22Rv1 (cell line): ENCODE measurements at regions not wholly inside any gene's neighbourhood (a gene's known extent, or its start where the extent isn't known, plus 50 kb on each side); places are given as distances from the start of the nearest gene placed in this dataset.
A peak's percentile ranks its signal among the peaks of the same experiment; 100 is the strongest.

ENCODE experiments used
- H3K27ac ChIP-seq: fragments of 450-650 bp; 2 replicates; pipeline ENCODE4 v1.5.1; 2017
- ZFX ChIP-seq: fragments of 450-650 bp; IDR thresholded peaks from 2 replicates; pipeline ENCODE4 v1.6.1; 2017; ENCODE audit warnings: antibody characterized with exemption, borderline replicate concordance
- TF ChIP-seq, protein P1 (sequence below): fragments of 450-650 bp; IDR thresholded peaks from 2 replicates; pipeline ENCODE4 v1.5.1; 2017; ENCODE audit warnings: mild to moderate bottlenecking

DNA sequence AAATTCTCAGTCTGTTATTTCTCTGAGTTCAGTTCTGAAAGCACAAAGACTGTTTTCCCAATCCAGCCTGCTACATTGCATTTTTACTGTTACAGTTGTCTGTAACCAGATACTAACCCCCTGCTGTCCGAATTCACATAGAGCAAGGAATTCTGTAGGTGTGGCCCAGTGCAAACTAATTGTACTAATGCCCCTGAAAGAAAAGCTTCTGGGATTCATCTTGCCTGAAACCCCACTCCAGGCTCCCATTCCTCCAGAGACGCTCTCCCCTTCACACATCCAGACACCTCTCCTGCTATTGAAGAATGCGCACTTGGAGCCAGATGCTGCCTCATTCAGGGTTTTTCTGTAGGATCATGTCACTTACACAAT lies 127.0 kb downstream of the TTC32 start:
- TF ChIP-seq, protein P1, sequence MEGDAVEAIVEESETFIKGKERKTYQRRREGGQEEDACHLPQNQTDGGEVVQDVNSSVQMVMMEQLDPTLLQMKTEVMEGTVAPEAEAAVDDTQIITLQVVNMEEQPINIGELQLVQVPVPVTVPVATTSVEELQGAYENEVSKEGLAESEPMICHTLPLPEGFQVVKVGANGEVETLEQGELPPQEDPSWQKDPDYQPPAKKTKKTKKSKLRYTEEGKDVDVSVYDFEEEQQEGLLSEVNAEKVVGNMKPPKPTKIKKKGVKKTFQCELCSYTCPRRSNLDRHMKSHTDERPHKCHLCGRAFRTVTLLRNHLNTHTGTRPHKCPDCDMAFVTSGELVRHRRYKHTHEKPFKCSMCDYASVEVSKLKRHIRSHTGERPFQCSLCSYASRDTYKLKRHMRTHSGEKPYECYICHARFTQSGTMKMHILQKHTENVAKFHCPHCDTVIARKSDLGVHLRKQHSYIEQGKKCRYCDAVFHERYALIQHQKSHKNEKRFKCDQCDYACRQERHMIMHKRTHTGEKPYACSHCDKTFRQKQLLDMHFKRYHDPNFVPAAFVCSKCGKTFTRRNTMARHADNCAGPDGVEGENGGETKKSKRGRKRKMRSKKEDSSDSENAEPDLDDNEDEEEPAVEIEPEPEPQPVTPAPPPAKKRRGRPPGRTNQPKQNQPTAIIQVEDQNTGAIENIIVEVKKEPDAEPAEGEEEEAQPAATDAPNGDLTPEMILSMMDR, result no peak

DNA sequence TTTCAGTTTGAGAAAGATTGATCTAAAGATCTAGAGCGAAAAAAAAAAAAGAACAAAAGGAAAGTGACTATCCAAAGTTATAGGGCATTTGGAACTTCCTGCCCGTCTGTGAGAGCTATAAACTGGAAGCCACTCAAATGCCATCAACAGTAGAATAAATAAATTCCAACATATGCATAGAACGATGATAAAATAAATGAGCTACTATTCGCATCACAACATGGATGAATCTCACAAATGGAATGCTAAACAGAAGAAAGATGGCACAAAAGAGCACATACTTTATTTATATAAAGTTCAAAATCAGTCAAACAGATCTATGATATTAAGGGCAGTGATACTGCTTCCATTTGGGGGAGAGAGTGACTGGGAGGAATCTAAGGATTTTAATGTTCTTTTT lies 128.8 kb downstream of the TTC32 start:
- H3K27ac ChIP-seq, result no peak overlapping the region
- TF ChIP-seq, protein P1, result no peak
- no peak for TF ChIP-seq ZFX

More for the DNA sequence above, 127.0 kb downstream of the TTC32 start:
- H3K27ac ChIP-seq, result no peak overlapping the region

DNA sequence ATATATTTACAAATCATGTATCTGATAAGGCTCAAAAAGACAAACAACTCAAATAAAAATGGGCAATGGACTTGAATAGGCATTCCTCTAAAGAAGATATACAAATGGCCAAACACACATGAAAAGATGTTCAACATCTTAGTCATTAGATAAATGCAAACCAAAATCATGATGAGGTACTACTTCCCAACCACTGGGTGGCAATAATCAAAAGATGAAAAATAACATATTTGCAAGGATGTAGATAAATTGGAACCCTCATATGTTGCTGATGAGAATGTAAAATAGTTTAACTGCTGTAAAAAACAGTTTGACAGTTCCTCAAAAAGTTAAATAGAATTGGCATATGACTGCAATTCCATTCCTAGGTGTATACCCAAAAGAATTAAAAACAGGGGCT lies 132.3 kb downstream of the TTC32 start:
- TF ChIP-seq ZFX, result no peak
- TF ChIP-seq, protein P1, result peak; percentile 34
- no peak overlapping the region for H3K27ac ChIP-seq

DNA sequence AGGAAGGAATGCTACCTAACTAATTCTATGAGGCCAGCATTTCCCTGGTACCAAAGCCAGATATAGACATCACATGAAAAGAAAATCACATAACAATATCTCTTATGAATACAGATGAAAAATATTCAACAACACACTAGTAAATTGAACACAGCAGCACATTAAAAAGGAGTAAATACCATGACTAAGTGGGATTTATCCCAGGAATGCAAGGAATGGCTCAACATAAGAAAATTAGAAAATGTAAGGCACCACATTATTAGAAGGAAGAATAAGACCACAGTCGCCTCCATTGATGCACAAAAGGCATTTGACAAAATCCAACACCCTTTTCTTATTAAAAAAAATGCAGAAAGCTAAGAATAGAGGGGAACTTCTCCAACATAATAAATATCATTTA lies 133.9 kb downstream of the TTC32 start:
- TF ChIP-seq ZFX, result no peak
- TF ChIP-seq, protein P1, result no peak
- H3K27ac ChIP-seq, result no peak overlapping the region

DNA sequence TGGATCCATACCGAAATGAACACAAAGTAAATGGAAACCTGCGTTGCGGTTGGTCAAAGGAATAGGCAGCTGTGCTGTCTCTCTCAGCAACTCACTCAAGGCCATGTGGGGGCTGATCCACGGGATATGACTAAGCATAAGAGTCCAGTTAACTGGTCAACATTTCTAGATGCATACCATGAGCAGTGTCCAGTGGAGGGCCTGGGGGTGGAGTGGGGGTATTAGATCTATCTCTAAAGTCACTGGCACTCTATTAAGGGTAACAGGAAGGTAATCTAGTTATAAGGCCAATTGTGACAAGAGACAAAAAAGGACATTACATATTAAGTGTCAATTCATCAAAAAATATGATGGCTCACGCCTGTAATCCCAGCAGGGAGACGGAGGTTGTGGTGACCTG lies 136.8 kb downstream of the TTC32 start:
- no peak overlapping the region for H3K27ac ChIP-seq

DNA sequence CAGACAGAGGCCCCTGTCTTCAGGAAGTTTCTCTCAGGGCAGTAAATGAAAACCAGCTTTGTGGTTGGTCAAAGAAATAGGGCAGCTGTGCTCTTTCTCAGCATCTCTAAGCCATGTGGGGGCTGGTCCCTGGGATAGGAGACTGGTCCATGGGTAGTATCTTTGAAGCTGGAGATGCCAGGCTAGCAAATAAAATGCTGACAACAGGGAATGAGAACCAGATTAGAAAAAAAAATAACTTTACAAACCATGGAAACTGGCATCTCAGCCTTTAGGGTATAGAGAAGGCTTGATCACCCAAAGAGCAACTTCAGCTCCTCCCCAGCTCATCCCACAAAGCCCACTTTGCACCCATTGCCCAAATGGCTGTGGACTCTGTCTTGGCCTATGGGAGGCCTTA lies 138.1 kb downstream of the TTC32 start:
- H3K27ac ChIP-seq, result no peak overlapping the region
- no peak for TF ChIP-seq ZFX
- TF ChIP-seq, protein P1, result no peak

More for the DNA sequence above, 136.8 kb downstream of the TTC32 start:
- no peak for TF ChIP-seq ZFX

DNA sequence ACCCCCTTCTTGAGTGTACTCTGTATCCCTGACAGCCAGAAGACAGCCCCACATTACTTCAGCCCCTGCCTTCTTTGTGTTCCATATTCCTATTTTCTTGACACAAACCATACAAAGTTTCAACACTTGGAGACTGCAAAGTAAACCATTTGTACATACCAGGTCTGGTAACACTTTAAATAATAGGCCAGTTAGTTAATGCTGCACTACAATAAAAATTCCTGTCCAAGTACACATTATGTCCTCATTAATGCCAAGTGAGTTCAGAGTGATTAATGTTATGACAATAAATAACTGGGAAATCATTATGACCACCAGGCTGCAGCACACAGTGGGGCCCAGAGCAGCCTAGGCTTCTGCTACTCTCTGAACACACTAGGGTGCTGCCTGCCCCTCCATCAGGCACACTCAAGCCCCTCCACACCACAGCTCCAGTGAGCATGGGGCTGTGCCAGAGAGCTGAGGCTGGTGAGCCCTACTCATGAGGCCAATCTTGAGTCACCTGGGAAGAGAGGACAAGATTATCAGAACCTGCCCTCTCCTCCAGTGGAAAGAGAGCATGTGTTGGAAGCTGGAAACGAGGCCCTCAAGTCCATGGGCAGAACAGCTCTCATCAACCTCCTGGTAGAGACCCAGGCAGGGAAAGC lies 138.7 kb downstream of the TTC32 start:
- TF ChIP-seq ZFX, result no peak
- TF ChIP-seq, protein P1, result 0 out of 2 replicates have a peak, but pooled peaks have one; percentile 5
- H3K27ac ChIP-seq, result no peak overlapping the region

DNA sequence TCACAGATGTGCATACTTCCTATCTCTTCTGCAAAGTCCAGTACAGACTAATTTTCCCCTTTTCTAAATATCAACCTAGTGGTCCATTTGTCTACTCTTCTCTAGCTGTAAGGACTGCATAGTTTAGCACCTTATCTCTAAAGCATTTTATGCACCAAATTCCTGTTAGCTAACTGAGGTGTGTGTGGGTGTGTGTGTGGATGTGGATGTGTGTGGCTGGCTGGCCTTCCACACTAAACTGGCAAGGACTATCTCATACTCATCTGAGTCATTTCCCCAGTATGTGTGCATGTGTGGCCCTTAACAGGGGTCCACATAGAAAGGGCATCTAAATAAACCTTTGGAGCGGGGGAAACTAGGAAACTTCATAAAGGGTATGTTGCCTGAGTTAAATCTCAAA lies 139.6 kb downstream of the TTC32 start:
- TF ChIP-seq, protein P1, result no peak
- no peak for TF ChIP-seq ZFX
- H3K27ac ChIP-seq, result no peak overlapping the region
